ENCODE measurements at regions not wholly inside any gene's neighbourhood (a gene's known extent, or its start where the extent isn't known, plus 50 kb on each side); places are given as distances from the start of the nearest gene placed in this dataset.
"Not testable (repeated sequence)": the region's sequence is repeated elsewhere in the genome, so short reads cannot be mapped to it uniquely, and the experiment has no call there.

DNA sequence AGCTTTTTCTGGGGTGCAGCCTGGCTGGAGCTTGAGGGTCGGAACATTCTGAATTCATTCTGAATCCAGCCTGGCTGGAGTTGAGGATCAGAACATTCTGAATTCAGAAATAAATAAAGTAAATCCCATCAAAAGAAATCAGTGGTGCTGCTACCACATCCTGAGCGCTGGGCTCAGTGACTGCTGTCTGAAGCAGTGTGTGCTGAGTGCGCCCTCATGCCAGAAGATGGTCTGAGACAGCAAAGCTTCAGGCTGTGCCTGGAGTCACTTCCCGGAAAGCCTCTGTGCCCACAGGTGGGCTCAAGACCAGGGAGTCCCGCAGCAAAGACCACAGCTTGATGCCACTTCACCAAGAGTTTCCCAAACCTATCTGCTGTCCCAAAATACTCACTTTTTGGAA lies 187.9 kb downstream of the VAPA start:
- Histone ChIP-seq H3K4me2 (ENCODE audit: low read length) (no peak overlapping the region), H3K79me2 (ENCODE audit: insufficient read depth, low read length) (no peaks in the 10 kb centered on the region), H3K9me2 (ENCODE audit: insufficient read depth) (no peaks in the 10 kb centered on the region), H3K27ac (ENCODE audit: low read depth, low read length) (no peak overlapping the region), H2AFZ (ENCODE audit: low read depth, low read length, poor library complexity, severe bottlenecking) (no peak overlapping the region), H3K9ac (ENCODE audit: low read length) (no peak overlapping the region), H3K9me3 (ENCODE audit: control insufficient read depth in 1 of 2, insufficient read depth in 1 of 2, low read depth in 1 of 2, low read length in 2 of 2) (no peaks in the 10 kb centered on the region), H4K20me1 (ENCODE audit: insufficient read depth) (no peaks in the 10 kb centered on the region), H3K4me3 (replicated peaks in 1 of 2; ENCODE audit: low read depth in 1 of 2, low read length in 2 of 2) (no peak overlapping the region), H3K27me3 (ENCODE audit: insufficient read depth, low read length) (peaks cover 29% of the 10 kb centered on the region; the same call in 1 of the 2 replicates), H3K4me1 (ENCODE audit: control insufficient read depth in 1 of 2, insufficient read depth in 2 of 2, low read length in 2 of 2) (no peaks in the 10 kb centered on the region), H3K36me3 (ENCODE audit: control insufficient read depth in 1 of 2, insufficient read depth in 2 of 2, low read length in 2 of 2) (no peaks in the 10 kb centered on the region)
- intact Hi-C loops (cut with micrococcal nuclease), result no loop called here
- DNase-seq (ENCODE audit: low read depth, low spot score) (no peak), ATAC-seq (no peak)
- TF ChIP-seq SP1 (IDR thresholded peaks at IDR 0.05; ENCODE audit: low read depth), result no peak
- no TSS peak for BruUV-seq (replicated peaks)
- RAD21 ChIA-PET (ENCODE audit: low non-redundant PET in 1 of 2, low total read pairs in 2 of 2, uncharacterized antibody in 2 of 2, unreplicated experiment in 2 of 2), result no interaction called here
- POLR2A ChIA-PET, result no interaction called here
- CTCF ChIA-PET, result no interaction called here

DNA sequence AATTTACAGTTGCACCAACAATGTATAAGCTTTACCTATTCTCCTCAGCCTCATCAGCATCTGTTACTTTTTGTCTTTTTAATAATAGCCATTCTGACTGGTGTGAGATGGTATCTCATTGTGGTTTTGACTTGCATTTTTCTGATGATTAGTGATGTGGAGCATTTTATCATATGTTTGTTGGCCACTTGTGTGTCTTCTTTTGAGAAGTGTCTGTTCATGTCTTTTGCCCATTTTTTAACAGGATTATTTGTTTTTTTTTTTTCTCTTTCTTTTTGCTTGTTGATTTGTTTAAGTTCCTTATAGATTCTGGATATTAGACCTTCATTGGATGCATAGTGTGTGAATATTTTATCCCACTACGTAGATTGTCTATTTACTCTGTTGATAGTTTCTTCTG lies 191.3 kb downstream of the VAPA start:
- DNase-seq (ENCODE audit: low read depth, low spot score); H3K9me3 ChIP-seq (ENCODE audit: control insufficient read depth in 1 of 2, insufficient read depth in 1 of 2, low read depth in 1 of 2, low read length in 2 of 2); H4K20me1 ChIP-seq (ENCODE audit: insufficient read depth); H3K79me2 ChIP-seq (ENCODE audit: insufficient read depth, low read length); H3K36me3 ChIP-seq (ENCODE audit: control insufficient read depth in 1 of 2, insufficient read depth in 2 of 2, low read length in 2 of 2); RAD21 ChIA-PET (ENCODE audit: low non-redundant PET in 1 of 2, low total read pairs in 2 of 2, uncharacterized antibody in 2 of 2, unreplicated experiment in 2 of 2); H3K9ac ChIP-seq (ENCODE audit: low read length); ATAC-seq; H3K9me2 ChIP-seq (ENCODE audit: insufficient read depth); H3K4me2 ChIP-seq (ENCODE audit: low read length); H3K4me3 ChIP-seq (replicated peaks in 1 of 2; ENCODE audit: low read depth in 1 of 2, low read length in 2 of 2); CTCF ChIA-PET; H3K4me1 ChIP-seq (ENCODE audit: control insufficient read depth in 1 of 2, insufficient read depth in 2 of 2, low read length in 2 of 2); H2AFZ ChIP-seq (ENCODE audit: low read depth, low read length, poor library complexity, severe bottlenecking); BruUV-seq (replicated peaks); POLR2A ChIA-PET; H3K27ac ChIP-seq (ENCODE audit: low read depth, low read length): not testable (repeated sequence)
- peaks cover 22% of the 10 kb centered on the region; the same call in 1 of the 2 replicates for H3K27me3 ChIP-seq (ENCODE audit: insufficient read depth, low read length)
- intact Hi-C loops (cut with micrococcal nuclease), result loop anchor here (2.0 kb wide), 1 partner anchor 76 kb away; no protein-coding TSS in a partner anchor

DNA sequence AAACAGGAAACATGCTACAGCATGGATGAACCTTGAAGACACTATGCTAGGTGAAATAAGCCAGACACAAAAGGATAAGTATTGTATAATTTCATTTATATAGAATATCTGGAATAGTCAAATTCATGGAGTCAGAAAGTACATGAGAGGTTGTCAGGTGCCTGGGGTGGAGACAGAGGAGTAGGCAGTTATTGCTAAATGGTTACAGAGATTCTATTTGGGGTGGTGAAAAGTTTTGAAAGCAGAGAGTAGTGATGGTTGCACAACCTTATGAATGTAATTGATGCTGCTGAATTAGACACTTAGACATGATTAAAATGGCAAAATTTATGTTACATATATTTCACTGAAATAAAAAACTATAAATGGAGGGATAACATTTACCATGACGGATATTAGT lies 197.4 kb downstream of the VAPA start:
- Histone ChIP-seq H3K4me1 (ENCODE audit: control insufficient read depth in 1 of 2, insufficient read depth in 2 of 2, low read length in 2 of 2) (no peaks in the 10 kb centered on the region), H3K9me3 (ENCODE audit: control insufficient read depth in 1 of 2, insufficient read depth in 1 of 2, low read depth in 1 of 2, low read length in 2 of 2) (no peaks in the 10 kb centered on the region), H3K4me2 (ENCODE audit: low read length) (no peak overlapping the region), H3K4me3 (replicated peaks in 1 of 2; ENCODE audit: low read depth in 1 of 2, low read length in 2 of 2) (no peak overlapping the region), H3K9me2 (ENCODE audit: insufficient read depth) (no peaks in the 10 kb centered on the region), H3K9ac (ENCODE audit: low read length) (no peak overlapping the region), H2AFZ (ENCODE audit: low read depth, low read length, poor library complexity, severe bottlenecking) (no peak overlapping the region), H3K27ac (ENCODE audit: low read depth, low read length) (no peak overlapping the region), H3K79me2 (ENCODE audit: insufficient read depth, low read length) (no peaks in the 10 kb centered on the region), H4K20me1 (ENCODE audit: insufficient read depth) (no peaks in the 10 kb centered on the region), H3K27me3 (ENCODE audit: insufficient read depth, low read length) (0 out of 2 replicates have a peak, but pooled peaks cover 4% of the 10 kb centered on the region), H3K36me3 (ENCODE audit: control insufficient read depth in 1 of 2, insufficient read depth in 2 of 2, low read length in 2 of 2) (no peaks in the 10 kb centered on the region)
- CTCF ChIA-PET, result no interaction called here
- POLR2A ChIA-PET, result no interaction called here
- intact Hi-C loops (cut with micrococcal nuclease), result no loop called here
- BruUV-seq (replicated peaks), result no TSS peak
- ATAC-seq (no peak), DNase-seq (ENCODE audit: low read depth, low spot score) (no peak)
- TF ChIP-seq, protein P1, sequence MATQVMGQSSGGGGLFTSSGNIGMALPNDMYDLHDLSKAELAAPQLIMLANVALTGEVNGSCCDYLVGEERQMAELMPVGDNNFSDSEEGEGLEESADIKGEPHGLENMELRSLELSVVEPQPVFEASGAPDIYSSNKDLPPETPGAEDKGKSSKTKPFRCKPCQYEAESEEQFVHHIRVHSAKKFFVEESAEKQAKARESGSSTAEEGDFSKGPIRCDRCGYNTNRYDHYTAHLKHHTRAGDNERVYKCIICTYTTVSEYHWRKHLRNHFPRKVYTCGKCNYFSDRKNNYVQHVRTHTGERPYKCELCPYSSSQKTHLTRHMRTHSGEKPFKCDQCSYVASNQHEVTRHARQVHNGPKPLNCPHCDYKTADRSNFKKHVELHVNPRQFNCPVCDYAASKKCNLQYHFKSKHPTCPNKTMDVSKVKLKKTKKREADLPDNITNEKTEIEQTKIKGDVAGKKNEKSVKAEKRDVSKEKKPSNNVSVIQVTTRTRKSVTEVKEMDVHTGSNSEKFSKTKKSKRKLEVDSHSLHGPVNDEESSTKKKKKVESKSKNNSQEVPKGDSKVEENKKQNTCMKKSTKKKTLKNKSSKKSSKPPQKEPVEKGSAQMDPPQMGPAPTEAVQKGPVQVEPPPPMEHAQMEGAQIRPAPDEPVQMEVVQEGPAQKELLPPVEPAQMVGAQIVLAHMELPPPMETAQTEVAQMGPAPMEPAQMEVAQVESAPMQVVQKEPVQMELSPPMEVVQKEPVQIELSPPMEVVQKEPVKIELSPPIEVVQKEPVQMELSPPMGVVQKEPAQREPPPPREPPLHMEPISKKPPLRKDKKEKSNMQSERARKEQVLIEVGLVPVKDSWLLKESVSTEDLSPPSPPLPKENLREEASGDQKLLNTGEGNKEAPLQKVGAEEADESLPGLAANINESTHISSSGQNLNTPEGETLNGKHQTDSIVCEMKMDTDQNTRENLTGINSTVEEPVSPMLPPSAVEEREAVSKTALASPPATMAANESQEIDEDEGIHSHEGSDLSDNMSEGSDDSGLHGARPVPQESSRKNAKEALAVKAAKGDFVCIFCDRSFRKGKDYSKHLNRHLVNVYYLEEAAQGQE (IDR thresholded peaks at IDR 0.05; ENCODE audit: low read depth), result no peak
- TF ChIP-seq SIN3A (IDR thresholded peaks at IDR 0.05; ENCODE audit: low read depth) (no peak), CEBPB (IDR thresholded peaks at IDR 0.05; ENCODE audit: low read depth) (no peak), POLR2AphosphoS5 (IDR thresholded peaks at IDR 0.05; ENCODE audit: low read depth, low read length) (no peak), RAD21 (IDR thresholded peaks at IDR 0.05; ENCODE audit: low read depth) (no peak), CBX3 (IDR thresholded peaks at IDR 0.05; ENCODE audit: low read depth) (no peak), SP1 (IDR thresholded peaks at IDR 0.05; ENCODE audit: low read depth) (no peak), ELF1 (IDR thresholded peaks at IDR 0.05; ENCODE audit: borderline replicate concordance, low read depth) (no peak)
- RAD21 ChIA-PET (ENCODE audit: low non-redundant PET in 1 of 2, low total read pairs in 2 of 2, uncharacterized antibody in 2 of 2, unreplicated experiment in 2 of 2), result no interaction called here

All from HCT116 (cell line).